Esophagus muscularis mucosa (tissue), 4 donors: ENCODE measurements at regions not wholly inside any gene's neighbourhood (a gene's known extent, or its start where the extent isn't known, plus 50 kb on each side); places are given as distances from the start of the nearest gene placed in this dataset.
"Not testable (repeated sequence)": the region's sequence is repeated elsewhere in the genome, so short reads cannot be mapped to it uniquely, and the experiment has no call there.

Source experiments
- DNase-seq: peaks from one replicate; pipeline ENCODE4 v3.0.0-alpha.2; 2017; ENCODE audit errors: extremely low spot score
- H3K27ac ChIP-seq, 4 donors: fragments of 200-600 bp; sonication (generic); replicated peaks in 1 of 4; 1 replicate in 3 of 4; 2 replicates in 1 of 4; pipeline ENCODE4 v1.5.1; 2016 to 2019; ENCODE audit warnings: mild to moderate bottlenecking in 1 of 4
- H3K27me3 ChIP-seq, 4 donors: fragments of 200-600 bp; sonication (generic); one replicate each; pipeline versions ENCODE4 v1.5.1 to v1.6.0; 2016 to 2019
- H3K36me3 ChIP-seq, 4 donors: fragments of 200-600 bp; sonication (generic); one replicate each; pipeline ENCODE4 v1.5.1; 2016 to 2019
- H3K4me1 ChIP-seq, 4 donors: fragments of 200-600 bp; sonication (generic); one replicate each; pipeline ENCODE4 v1.5.1; 2016 to 2019
- H3K4me3 ChIP-seq, 4 donors: fragments of 200-600 bp; sonication (generic); 1 replicate in 2 of 4; 2 replicates in 2 of 4; pipeline ENCODE4 v1.5.1; 2016 to 2019; ENCODE audit warnings: mild to moderate bottlenecking in 4 of 4, moderate library complexity in 1 of 4
- H3K9me3 ChIP-seq, 4 donors: fragments of 200-600 bp; sonication (generic); 1 replicate in 3 of 4; 2 replicates in 1 of 4; pipeline ENCODE4 v1.5.1; 2016 to 2019
- WGBS: methylation state at CpG from one replicate; pipeline ENCODE4 v1.1.5; 2018; 5-methylcytosine and 5-hydroxymethylcytosine counted together
- intact Hi-C: fragments of 100-400 bp; cut with DNase I; formaldehyde crosslinking; loops from one replicate; pipeline ENCODE4 v1.15.1; 2023

- intact Hi-C loops, H3K4me1 ChIP-seq, H3K9me3 ChIP-seq, H3K27ac ChIP-seq, DNase-seq, H3K27me3 ChIP-seq, H3K4me3 ChIP-seq, H3K36me3 ChIP-seq: not testable (repeated sequence)
- WGBS = 78% methylated on average over 2 of the region's 3 CpGs
Observed at GRCh38 chr22:15772337-15772736, 82.5 kb downstream of the POTEH start.

GRCh38 chr22:15775118-15775517 lies 85.3 kb downstream of the POTEH start:
- not testable (repeated sequence) for DNase-seq

GRCh38 chr22:15775670-15776669 lies 86.1 kb downstream of the POTEH start:
- DNase-seq = not testable (repeated sequence)

More at GRCh38 chr22:15775118-15775517, 85.3 kb downstream of the POTEH start:
- H3K27ac ChIP-seq, intact Hi-C loops, H3K9me3 ChIP-seq, H3K4me3 ChIP-seq, H3K36me3 ChIP-seq, H3K4me1 ChIP-seq, H3K27me3 ChIP-seq: not testable (repeated sequence)
- WGBS = 53% methylated on average over 3 of the region's 7 CpGs

GRCh38 chr22:15776727-15777126 lies 86.9 kb downstream of the POTEH start:
- DNase-seq, H3K36me3 ChIP-seq, H3K4me1 ChIP-seq, intact Hi-C loops, H3K4me3 ChIP-seq, H3K27me3 ChIP-seq, H3K9me3 ChIP-seq, H3K27ac ChIP-seq: not testable (repeated sequence)
- WGBS = no CpG with 5 or more reads among the region's 16 CpGs

More at GRCh38 chr22:15775670-15776669, 86.1 kb downstream of the POTEH start:
- H3K4me3 ChIP-seq, H3K9me3 ChIP-seq, H3K27me3 ChIP-seq, intact Hi-C loops, H3K36me3 ChIP-seq, H3K4me1 ChIP-seq, H3K27ac ChIP-seq: not testable (repeated sequence)
- no CpG with 5 or more reads among the region's 43 CpGs for WGBS

- H3K36me3 ChIP-seq, H3K4me3 ChIP-seq, H3K4me1 ChIP-seq, H3K9me3 ChIP-seq, DNase-seq, H3K27ac ChIP-seq, intact Hi-C loops, H3K27me3 ChIP-seq: not testable (repeated sequence)
- no CpG with 5 or more reads among the region's 24 CpGs for WGBS
Observed at GRCh38 chr22:15777150-15777549, 87.3 kb downstream of the POTEH start.

- H3K36me3 ChIP-seq, H3K4me1 ChIP-seq, DNase-seq, intact Hi-C loops, H3K9me3 ChIP-seq, H3K27me3 ChIP-seq, H3K4me3 ChIP-seq, H3K27ac ChIP-seq: not testable (repeated sequence)
- no CpG with 5 or more reads among the region's 19 CpGs for WGBS
Observed at GRCh38 chr22:15777557-15777956, 87.7 kb downstream of the POTEH start.

GRCh38 chr22:15778366-15778765 lies 88.5 kb downstream of the POTEH start:
- 57% methylated on average over 5 of the region's 6 CpGs for WGBS
- H3K27ac ChIP-seq, DNase-seq, H3K4me3 ChIP-seq, H3K9me3 ChIP-seq, intact Hi-C loops, H3K4me1 ChIP-seq, H3K27me3 ChIP-seq, H3K36me3 ChIP-seq: not testable (repeated sequence)

- H3K4me3 ChIP-seq, H3K27me3 ChIP-seq, intact Hi-C loops, DNase-seq, H3K4me1 ChIP-seq, H3K36me3 ChIP-seq, H3K27ac ChIP-seq, H3K9me3 ChIP-seq: not testable (repeated sequence)
- 40% methylated on average over 1 of the region's 1 CpG for WGBS
Observed at GRCh38 chr22:15781652-15782051, 91.8 kb downstream of the POTEH start.

- WGBS = no CpG with 5 or more reads among the region's 2 CpGs
- H3K4me3 ChIP-seq, H3K36me3 ChIP-seq, H3K27ac ChIP-seq, DNase-seq, H3K4me1 ChIP-seq, intact Hi-C loops, H3K9me3 ChIP-seq, H3K27me3 ChIP-seq: not testable (repeated sequence)
Observed at GRCh38 chr22:15782933-15783332, 93.1 kb downstream of the POTEH start.

- H3K27me3 ChIP-seq, H3K4me3 ChIP-seq, H3K27ac ChIP-seq, intact Hi-C loops, H3K4me1 ChIP-seq, H3K9me3 ChIP-seq, DNase-seq, H3K36me3 ChIP-seq: not testable (repeated sequence)
- no CpG with 5 or more reads among the region's 34 CpGs for WGBS
Observed at GRCh38 chr22:15784383-15785085, 94.7 kb downstream of the POTEH start.

- H3K4me1 ChIP-seq, DNase-seq, H3K36me3 ChIP-seq, H3K4me3 ChIP-seq, H3K27me3 ChIP-seq, H3K9me3 ChIP-seq, H3K27ac ChIP-seq, intact Hi-C loops: not testable (repeated sequence)
- WGBS = 46% methylated on average over 3 of the region's 4 CpGs
Observed at GRCh38 chr22:15786942-15787733, 97.3 kb downstream of the POTEH start.

GRCh38 chr22:15791557-15791956 lies 101.7 kb downstream of the POTEH start:
- H3K27me3 ChIP-seq, DNase-seq, H3K4me1 ChIP-seq, H3K36me3 ChIP-seq, H3K4me3 ChIP-seq, intact Hi-C loops, H3K9me3 ChIP-seq, H3K27ac ChIP-seq: not testable (repeated sequence)
- no CpG with 5 or more reads among the region's 3 CpGs for WGBS
